HG03469 (cell line): ENCODE measurements at regions not wholly inside any gene's neighbourhood (a gene's known extent, or its start where the extent isn't known, plus 50 kb on each side); places are given as distances from the start of the nearest gene placed in this dataset.

Source experiments
- ATAC-seq: cut with Tn5 transposase; IDR thresholded peaks from one replicate; pipeline ENCODE4 v1.9.1; 2021; ENCODE audit warnings: mild to moderate bottlenecking, moderate library complexity, moderate number of reproducible peaks; ENCODE audit not compliant: unreplicated experiment

DNA sequence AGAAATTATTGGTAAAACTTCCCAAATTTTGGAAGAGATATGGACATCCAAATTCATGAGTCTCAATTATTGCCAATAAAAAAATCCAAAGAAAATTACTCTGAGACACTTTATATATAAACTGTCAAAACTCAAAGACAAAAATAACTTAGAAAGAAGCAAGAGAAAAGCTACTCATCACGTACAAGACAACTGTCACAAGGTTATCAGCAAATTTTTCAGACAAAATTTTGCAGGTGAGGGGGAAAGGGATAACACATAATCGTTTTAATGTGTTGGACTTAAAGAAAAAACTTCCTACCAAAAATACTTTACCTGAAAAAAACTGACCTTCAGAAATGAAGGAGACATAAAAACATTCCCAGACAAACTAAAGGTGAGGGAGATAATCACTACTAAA is 272.5 kb downstream of the THBS2 start:
- no peak for ATAC-seq

DNA sequence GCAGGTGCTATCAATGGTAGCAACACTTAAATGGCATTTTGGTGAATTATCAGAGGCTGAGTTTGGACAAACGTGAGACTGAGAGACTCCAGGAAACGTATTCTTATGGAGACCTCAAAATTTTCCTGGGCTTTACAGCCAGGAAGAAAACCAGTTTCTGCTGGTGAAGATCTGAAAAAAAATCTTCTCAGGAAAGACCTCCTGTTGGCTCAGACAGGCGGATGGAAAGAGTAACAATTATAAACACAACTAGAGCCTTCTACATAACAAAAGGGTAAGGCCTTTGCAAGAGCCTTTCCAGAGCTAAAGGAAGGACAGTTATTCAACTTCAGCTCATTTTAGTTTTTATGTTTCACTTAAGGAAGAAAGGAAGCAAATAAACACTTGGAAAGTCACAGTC is 274.4 kb downstream of the THBS2 start:
- no peak for ATAC-seq

DNA sequence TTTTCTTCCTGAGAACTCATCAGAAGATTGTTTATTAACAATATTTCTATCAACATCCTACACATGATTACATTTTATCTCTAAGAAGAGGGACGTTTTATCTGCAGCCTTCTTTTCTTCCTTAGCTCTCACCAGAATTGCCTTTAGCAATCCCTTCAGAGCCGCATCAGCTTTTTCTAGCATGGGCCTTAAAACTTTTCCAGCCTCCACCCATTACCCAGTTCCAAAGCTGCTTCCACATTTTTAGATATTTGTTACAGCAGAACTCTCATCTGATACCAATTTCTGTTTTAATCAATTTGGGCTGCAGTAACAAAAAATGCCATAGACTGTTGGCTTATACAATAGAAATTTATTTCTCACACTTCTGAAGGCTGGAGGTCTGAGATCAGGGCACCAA is 281.5 kb downstream of the THBS2 start:
- no peak for ATAC-seq

DNA sequence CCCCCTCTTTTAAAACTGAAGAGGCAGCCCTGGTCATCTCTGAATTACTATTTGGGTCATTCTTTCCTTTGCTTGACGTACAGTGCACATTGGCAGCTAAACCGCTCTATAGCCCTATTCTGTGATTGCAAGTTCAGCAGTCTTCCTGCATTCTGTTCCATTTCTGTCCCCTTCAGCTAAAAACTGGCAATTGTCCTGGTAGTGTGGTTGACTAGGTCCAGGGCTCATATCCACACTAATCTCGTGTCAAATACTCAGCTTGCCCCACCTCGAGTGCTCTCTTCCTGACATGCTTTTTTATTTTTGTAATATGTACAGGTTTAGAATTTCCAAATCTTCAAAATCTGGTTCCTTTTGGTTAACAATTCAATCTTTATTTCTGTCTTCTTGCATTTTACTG is 282.1 kb downstream of the THBS2 start:
- no peak for ATAC-seq

DNA sequence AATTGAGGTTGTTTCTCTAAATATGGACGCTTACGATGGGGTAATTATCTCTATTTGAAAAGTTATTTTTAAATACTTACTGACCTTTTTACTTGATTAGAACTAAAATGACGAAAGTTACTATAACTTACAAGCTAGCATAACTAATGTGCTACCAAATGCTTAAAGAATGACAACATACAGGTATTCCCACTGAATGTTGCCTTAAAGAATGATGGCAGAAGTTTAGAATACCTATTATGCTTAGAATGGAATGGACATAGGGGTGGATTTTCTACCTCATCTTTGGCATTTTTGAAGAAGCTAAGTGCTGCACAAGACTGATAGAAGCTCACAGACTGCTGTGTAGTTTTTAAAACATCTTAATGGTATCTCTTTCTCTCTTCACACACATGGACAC is 284.8 kb downstream of the THBS2 start:
- no peak for ATAC-seq

DNA sequence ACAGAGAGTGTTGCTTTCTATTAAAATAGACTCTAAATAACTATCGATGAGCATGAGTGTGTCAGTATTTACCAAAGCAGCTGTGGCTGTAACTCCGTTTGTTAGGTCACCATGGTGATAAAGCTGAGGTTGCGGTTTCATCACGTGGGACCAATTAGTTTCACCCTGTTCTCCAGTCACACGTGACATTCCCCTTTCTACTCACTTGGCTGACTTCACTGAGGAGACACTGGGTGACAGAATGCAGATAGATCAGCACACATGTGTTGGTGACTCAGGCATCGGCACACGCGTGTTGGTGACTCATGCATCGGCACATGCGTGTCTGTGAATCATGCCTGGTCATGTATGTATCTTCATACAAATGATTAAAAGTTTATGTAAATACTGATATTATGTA is 285.4 kb downstream of the THBS2 start:
- ATAC-seq: no peak

DNA sequence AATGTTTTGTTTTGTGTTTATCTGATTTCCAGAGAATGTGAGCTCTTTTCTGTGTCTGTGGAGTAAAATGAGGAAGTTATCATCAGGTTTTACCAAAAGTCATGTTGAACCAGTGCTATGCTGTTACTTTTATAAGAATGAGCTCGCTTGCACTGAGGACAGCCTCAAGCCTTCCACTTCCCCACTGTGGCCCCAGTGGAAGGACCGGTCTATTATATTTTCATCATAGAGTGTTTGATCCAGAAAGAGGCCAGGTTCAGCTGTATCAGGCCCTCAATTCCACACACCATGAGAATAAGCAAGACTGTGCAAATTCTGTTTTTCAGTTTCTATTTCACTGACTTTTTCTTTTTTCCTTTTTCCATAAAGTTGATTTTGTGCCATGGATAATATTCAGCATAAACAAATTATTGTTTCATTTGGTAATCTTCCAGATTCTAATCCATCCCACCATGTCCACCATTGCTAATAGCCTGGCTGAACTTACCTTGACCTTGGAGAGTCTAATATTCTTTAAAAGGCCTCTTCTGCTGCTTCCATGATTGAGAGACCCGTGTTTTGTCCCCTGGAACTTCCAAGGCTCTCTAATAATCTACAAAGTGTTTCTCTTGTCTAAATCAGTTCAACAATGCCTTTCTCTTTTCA is 286.2 kb downstream of the THBS2 start:
- no peak for ATAC-seq

DNA sequence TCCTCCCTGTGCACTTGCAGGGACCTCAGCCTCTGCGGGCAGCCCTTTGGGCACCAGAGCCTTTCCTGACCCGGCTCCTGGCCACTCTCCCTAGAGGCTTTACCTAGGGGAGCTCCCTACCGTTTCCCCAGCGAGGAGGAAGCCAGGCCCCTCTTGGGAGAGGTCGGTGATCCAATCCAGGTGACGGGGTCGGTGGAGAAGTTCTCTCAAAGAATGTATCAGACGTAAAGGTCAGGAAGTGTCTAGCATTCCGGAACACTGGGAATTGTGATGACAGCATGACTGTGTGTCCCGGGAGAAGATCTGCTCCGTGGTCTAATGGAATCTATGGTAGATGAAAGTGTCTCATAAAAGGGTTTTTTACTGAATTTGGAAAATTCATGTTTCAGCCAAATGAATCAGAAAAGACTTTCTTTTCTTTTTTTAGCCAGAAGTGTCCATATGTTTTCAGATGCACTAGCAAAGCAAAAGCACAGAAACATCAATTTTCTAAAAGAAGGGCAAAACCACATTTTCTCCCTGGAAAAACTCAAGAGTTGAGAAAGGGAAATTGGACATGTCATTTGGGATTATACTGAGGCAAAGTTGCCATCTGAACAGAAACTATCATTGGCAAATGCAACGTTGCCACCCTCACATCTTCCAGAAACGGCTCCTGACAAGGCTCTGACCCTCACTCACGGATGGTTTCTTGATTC is 289.4 kb downstream of the THBS2 start:
- no peak for ATAC-seq

DNA sequence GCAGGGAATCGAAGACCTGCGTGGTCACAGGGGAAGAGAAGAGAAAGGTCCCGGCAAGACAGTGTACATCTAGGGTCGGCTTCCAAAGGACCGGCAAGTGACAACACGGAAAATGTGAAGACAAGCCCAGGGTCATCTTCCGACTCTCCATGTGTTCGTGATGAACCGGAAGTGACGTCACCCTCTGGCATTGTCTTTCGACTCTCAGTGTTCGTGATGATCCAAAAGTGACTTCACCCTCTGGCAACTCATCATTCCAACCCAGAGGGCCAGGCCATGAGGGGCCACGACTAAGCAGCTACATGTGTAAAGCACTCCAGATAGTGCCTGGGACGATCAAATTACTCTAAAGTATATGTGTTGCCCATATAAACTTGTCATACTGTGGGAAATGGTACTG is 290.8 kb downstream of the THBS2 start:
- ATAC-seq: no peak

DNA sequence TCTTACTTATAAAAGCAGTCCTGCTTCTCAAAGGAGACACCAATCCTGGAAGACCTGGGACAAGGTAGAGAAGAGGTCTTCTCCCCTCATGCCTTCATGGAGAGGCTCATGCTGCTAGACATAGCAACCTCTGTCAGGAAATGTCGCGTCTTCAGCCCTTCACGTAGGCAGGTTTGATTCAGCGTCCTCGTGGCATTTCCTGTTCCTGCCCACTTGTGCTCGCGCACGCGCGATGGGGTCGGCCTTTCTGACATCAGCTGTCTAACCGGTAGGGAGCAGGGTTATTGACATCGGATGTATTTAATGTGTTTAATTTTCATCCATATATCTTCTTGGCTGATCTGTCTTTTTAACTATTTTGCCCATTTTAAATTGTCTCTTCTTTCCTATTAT is 292.4 kb downstream of the THBS2 start:
- ATAC-seq: no peak

DNA sequence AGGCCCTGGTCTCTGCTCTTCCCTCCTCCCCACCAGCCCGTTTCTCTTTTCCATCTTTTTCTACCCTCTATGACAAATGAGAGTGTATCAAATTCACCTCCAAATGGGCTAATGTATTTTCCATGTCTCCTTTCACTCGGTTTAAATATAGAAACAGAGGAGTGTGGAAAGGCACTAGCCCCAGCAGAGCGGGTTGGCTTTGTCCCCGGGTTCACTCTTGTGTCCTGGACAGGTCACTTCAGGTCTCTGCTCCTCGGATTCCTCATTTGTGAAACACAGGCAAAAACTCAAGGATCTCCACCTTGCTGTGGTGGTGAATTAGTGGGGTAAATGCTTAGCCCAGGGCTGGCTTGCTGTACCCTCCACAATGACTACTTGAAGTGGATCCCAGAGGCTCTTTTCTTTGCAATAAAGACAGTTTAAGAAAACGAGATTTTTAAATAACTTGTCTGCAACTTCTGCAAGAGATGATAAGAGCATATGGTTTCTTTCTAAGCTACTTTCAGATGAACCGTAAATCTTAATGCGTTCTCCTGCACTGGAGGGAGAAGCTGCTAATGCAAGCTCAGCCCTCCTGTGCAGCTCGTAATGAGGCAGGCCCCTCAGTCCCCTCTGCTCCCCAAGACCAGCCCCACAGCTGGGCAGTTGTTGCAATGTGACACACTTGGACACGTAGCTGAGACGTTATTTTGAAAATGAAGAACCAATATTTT is 292.9 kb downstream of the THBS2 start:
- ATAC-seq: no peak

DNA sequence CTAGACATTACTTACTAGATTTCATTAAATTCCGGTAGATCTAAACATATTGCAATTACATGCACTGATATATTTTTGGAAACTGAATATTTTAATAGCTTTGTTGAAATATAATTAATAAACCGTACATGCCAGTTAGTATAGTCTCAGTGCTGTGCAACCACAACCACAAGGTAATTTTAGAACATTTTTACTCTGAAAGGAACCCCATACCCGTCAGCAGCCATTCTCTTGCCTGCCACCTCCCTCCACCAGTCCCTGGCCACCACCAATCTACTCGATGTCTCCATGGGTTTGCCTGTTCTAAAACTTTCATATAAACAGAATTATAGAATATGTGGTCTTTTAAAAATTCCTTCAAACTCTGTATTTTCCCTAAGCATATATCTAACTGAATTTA is 293.9 kb downstream of the THBS2 start:
- ATAC-seq: no peak

DNA sequence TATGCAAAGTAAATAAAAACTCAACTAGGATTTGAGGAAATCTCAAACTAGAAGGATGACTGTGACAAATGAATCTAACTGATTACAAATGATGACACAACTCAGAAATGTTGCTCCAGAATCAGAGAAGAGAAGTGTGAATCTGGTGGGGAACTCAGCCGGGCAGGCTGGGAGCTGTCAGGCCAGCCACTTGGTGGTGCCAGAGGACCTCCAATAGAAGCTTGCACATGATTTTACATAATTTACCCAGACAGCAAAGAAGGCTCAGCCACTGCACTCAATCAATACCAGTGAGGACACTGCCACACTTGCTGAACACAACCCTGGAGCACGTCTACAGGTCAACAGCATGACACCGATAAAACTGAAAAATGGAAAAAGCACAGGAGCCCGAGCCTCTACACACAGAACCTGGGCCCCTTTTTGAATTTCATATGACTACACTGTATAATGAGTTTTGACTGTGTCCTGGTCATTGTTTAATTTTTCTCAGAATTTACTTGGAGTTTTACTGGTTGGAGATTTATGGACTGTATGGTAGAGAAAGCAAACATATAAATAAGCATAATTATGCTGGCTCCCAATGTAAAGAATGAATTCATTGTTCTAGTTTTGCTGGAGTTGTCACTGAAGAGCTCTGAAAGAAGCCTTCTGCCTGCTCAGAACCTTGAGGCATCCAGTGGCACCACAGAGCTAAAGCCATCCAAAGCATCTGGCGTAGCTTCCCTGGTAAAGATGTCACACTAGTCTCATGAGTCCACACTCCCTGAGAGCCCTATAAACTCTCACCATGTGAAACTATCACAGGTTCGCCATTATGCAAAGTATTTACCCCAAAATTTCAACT is 296.5 kb downstream of the THBS2 start:
- ATAC-seq: peak; percentile 82

DNA sequence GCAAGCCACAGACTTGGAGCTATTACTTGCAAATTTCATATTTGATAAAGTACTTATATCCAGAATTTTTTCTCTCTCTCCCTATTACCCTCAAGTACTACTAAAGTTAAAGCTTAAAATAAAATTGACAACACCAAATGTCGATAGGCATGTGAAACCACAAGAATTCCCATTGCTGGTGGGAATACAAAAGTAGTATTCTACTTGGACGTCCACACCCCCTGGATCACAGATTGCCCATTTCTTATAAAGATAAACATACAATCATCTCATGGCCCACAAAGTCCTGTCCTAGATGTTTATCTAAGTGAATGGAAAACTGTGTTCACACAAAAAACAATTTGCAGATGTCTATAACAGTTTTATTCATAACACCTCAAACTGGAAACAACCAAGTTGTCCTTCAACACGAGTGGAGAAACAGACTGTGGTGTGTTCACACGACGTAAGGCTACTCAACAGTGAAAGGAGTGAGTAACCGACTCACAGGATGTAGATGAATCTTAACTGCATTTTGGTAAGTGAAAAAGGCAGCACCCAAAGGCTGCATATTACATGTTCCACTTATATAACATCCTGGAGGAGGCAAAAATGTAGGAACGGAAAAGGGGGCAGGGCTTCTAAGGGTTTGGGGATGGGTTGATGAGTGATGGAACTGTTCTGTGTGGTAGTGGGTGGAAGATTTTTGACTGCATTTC is 297.4 kb downstream of the THBS2 start:
- no peak for ATAC-seq

DNA sequence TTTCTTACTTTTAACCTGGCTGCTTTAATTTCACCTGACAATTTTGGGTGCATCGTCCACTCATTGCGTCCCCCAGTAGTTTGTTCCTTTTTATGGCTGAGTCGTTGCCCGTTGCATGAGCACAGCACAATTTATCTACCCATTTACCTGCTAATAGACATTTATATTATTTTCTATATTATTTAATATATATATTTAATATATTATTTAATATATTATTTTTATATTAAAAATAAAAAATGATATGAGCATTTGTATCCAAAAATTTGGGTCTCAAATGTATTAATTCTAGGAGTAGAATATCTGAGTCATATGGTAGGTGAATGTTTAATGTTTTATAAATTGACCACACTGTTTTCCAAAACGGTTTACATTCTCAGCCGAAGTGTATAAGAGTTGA is 300.2 kb downstream of the THBS2 start:
- no peak for ATAC-seq

DNA sequence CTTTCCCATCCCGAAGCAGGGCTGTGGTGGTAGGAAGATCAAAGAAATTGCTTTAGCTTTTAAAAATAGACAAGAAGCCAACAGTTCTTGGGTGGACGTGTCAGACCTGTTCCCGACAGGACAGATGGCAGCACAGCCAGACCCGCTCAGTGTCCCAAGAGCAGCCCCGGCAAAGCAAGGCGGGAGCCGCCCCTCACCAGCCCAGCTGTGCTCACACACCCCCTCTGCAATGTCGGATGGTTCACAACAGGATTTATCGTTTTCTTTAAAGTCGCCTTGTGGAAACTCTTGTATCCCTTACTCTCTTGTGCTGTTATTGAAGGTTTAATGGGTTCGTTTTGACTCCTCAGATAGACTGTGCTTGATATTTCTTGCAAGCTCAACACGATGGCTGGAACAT is 302.4 kb downstream of the THBS2 start:
- no peak for ATAC-seq

DNA sequence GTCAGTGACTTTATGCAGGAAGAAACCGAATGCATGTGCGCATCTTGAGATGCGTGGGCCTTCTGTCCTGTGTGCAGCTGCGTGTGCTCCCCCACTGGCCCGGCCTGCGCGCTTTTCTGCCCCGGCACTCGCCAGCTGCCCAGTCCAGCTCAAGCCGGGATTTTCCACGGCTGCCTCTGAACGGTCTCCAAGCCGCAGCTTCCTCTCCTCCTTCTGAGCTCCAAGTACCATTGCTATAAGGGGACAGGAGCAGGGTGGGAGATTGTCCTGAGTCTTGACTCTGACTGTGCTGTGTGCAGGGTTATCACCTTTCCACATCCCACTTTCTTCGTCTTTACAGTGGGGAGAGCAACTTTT is 302.8 kb downstream of the THBS2 start:
- ATAC-seq: no peak

DNA sequence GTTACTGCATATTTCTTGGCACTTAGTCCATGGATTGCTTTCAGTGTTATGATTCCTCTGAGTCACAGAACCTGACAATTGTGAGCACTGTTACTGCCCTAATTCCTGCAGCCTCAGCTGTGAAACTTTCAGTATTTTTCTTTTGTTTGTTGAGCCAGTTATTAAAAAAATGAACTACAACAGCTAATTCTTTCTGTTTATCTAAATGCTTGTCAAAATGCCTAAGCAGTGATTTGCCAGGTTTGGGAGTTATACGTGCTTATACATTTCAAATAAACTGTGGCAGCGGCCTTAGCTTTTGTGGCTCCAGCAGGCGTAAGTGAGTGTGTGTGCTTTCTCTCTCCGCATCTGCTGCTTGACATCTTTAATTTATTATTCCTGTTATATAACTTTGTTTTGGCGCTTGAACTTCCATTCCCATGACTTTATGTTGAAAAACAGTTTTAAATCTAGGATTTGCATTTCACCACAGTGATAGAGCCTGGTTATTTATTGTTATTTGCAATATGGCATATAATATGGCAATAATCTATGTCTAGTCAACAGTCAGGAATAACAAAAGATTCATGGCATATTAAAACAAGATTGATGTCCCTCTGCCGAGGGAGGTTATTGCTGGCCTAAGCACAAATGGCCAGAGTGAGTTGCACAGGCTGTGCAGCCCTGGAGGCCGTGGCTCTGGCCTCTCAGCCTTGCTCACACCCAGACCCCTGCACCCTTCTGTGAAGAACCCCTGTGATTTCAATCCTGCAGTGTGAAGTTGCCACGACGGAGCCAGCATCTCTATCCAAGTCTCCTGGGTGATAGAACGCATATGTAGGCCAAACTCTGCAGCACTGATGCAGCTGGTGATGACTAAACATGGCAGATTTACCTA is 303.4 kb downstream of the THBS2 start:
- ATAC-seq: no peak

DNA sequence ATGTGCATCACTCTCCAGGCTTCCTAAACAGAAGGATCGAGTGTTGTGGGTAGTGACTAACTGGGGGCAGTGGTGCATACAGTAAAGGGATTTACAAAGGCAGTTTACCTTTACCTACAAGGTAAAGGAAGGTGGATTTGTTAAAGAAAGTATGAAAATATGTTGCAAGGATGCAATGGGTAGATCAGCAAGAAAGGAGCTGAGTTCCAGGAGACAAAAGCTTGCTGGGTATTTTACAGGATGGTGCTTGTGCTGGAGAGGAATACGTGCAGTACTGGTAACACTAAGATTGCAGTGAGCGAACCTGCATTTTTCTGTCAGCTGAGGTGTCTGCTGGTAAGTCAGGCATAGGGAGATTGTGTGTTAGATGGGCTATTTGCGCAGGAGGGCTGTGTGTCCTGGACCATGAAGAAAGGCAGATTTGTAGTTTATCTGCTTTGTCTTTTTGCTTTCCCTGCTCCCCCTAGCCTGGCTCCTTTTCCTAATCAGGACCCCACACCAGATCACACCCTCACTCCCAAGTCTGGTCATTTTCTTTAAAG is 304.6 kb downstream of the THBS2 start:
- no peak for ATAC-seq

DNA sequence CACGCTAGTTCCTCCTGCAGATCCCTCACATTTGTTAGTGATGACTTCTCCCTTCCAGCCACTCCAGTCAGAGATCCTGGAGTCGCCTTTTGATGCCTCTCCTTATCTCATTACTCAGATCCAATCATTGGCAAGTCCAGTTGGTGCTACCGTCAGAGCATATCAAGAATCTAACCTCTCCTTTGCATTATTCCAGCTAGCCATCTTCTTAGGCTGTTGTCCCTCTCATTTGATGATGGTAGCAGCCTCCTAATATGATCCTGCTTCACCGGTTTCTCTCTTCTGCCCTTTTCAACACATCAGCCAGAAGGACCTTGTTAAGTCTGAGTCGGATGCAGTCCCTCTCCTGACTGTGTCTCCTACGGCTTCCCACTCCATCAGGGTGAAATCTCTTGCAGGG is 305.6 kb downstream of the THBS2 start:
- ATAC-seq: no peak
